ENCODE measurements at regions not wholly inside any gene's neighbourhood (a gene's known extent, or its start where the extent isn't known, plus 50 kb on each side); places are given as distances from the start of the nearest gene placed in this dataset.

GRCh38 chr13:78402708-78403400 is 200.5 kb downstream of the POU4F1 start:
- H3K36me3 ChIP-seq (ENCODE audit: control insufficient read depth, insufficient read depth, low read length): no peaks in the 10 kb centered on the region
- DNase-seq (ENCODE audit: low read depth) (no peak), FAIRE-seq (no peak)
- no peaks in the 10 kb centered on the region for H3K27me3 ChIP-seq (ENCODE audit: control insufficient read depth, insufficient read depth, low read length)
- H3K4me3 ChIP-seq (ENCODE audit: low read depth, low read length): no peak overlapping the region
- TF ChIP-seq CTCF (IDR thresholded peaks at IDR 0.05; ENCODE audit: insufficient read depth, low read length, severe bottlenecking): no peak

DNA sequence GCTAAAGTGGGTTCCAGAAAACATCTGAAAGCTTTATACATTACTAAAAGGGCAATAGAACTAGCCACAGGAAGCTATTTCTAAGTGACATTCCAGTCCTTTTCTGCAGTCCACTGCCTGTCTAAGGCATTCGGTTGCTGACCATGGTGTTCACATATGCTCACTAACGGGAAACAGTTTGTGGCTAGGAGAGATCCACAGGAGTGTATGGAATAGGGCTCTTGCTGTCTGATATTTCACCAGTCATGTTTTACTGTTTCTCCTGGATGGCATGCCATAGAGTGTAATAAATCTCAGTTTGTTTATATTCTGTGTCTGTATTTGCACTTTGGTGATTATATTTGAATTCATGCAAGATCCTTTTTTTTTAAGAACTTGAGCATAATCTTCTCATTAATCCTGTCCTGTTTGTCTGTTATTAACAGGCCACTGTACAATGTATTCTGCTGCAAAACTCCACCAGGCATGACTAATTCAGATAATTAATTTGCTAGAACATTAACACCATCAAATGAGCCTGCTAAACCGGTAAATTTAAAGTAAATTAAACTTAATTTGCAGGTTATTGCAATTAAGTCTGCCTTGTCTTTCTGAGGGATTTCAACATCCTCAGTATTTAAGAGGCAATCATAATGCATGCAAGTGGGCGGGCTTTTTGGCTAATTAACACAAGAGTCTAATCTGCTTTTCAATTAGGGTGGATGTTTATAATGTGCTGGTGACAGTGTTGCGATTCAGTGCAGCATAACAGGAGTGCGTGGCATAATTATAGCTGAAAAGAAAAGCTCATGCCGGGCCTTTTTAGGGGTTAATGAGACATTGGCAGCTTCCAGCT is 201.3 kb downstream of the POU4F1 start:
- no peak for TF ChIP-seq CTCF (IDR thresholded peaks at IDR 0.05; ENCODE audit: insufficient read depth, low read length, severe bottlenecking)
- no peaks in the 10 kb centered on the region for H3K27me3 ChIP-seq (ENCODE audit: control insufficient read depth, insufficient read depth, low read length)
- no peak for FAIRE-seq
- no peaks in the 10 kb centered on the region for H3K36me3 ChIP-seq (ENCODE audit: control insufficient read depth, insufficient read depth, low read length)
- no peak overlapping the region for H3K4me3 ChIP-seq (ENCODE audit: low read depth, low read length)
- DNase-seq (ENCODE audit: low read depth): no peak

DNA sequence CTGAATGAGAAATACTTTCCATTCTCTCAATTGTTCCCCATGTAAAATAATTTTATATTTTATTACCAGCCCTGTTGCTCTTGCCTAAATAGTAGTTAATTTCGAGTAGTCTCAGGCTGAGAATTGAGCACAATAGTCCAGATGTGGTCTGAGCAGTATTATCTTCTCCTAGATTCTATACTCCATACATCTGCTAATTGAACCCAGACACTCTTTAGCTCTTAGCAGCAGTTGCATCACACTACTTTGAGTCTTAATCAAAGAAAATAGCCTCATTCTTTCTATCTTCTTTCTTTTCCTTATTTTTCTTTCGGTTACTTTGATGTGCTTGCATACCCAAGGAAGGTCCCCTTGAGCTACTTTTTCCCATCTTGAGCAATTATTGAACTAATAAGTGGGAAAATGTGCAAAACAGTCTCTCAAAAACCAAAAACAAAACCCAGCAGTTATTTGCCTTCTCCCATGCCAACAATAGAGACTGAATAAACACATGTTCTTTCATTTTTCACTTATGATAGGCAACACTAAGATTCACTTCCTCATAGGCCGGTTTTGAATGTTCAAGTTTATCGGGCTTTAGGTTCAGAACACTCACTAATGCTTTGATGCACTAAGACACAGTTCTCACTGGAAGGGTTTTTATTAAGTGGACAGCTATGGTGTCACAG is 204.5 kb downstream of the POU4F1 start:
- FAIRE-seq: no peak
- Histone ChIP-seq H3K4me3 (ENCODE audit: low read depth, low read length) (no peak overlapping the region), H3K27me3 (ENCODE audit: control insufficient read depth, insufficient read depth, low read length) (no peaks in the 10 kb centered on the region), H3K36me3 (ENCODE audit: control insufficient read depth, insufficient read depth, low read length) (no peaks in the 10 kb centered on the region)
- no peak for DNase-seq (ENCODE audit: low read depth)
- TF ChIP-seq CTCF (IDR thresholded peaks at IDR 0.05; ENCODE audit: insufficient read depth, low read length, severe bottlenecking): no peak

GRCh38 chr13:78393286-78394142 is 209.8 kb downstream of the POU4F1 start:
- no peaks in the 10 kb centered on the region for H3K36me3 ChIP-seq (ENCODE audit: control insufficient read depth, insufficient read depth, low read length)
- H3K27me3 ChIP-seq (ENCODE audit: control insufficient read depth, insufficient read depth, low read length): no peaks in the 10 kb centered on the region
- TF ChIP-seq CTCF (IDR thresholded peaks at IDR 0.05; ENCODE audit: insufficient read depth, low read length, severe bottlenecking): no peak
- no peak for FAIRE-seq
- H3K4me3 ChIP-seq (ENCODE audit: low read depth, low read length): no peak overlapping the region
- no peak for DNase-seq (ENCODE audit: low read depth)

DNA sequence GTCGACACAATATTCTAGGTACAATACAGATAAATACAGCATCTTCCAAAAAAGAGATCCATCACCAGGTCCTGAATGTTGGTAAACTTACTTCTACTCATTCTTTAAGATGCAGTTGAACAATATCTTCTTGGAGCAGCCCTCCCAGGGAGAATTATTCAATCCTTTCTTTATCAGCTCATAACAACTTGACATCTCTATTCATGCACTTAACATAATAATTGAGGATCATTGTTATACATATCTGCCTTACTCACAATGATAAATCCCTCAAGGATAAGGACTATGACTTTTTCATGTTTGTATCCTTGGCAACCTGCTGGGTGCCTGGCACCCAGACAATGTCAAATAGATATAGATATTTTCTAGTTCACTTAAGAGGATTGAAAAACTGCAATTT is 219.5 kb downstream of the POU4F1 start:
- FAIRE-seq (no peak), DNase-seq (ENCODE audit: low read depth) (no peak)
- H3K36me3 ChIP-seq (ENCODE audit: control insufficient read depth, insufficient read depth, low read length): no peaks in the 10 kb centered on the region
- H3K27me3 ChIP-seq (ENCODE audit: control insufficient read depth, insufficient read depth, low read length): no peaks in the 10 kb centered on the region
- no peak for TF ChIP-seq CTCF (IDR thresholded peaks at IDR 0.05; ENCODE audit: insufficient read depth, low read length, severe bottlenecking)
- H3K4me3 ChIP-seq (ENCODE audit: low read depth, low read length): no peak overlapping the region

Measured in bronchial epithelial cell (primary cell).